Kidney (tissue), 13 donors: ENCODE measurements at regions not wholly inside any gene's neighbourhood (a gene's known extent, or its start where the extent isn't known, plus 50 kb on each side); places are given as distances from the start of the nearest gene placed in this dataset.

Source experiments
- DNase-seq, 5 donors: peaks; one replicate each; pipeline ENCODE4 v3.0.0-alpha.2; 2013 to 2020
- FAIRE-seq: peaks from 2 replicates; lab custom pipeline; 2012; peaks lifted over from hg19 to GRCh38; lab: Jason Lieb, UNC
- H3K27ac ChIP-seq, 2 donors: one replicate each; pipeline ENCODE4 v1.7.0; 2013; ENCODE audit warnings: low read depth in 2 of 2, low read length in 2 of 2, inconsistent platforms in 1 of 2
- H3K27me3 ChIP-seq: one replicate; pipeline ENCODE4 v1.7.1; 2013; ENCODE audit warnings: low read length, inconsistent platforms; ENCODE audit not compliant: control insufficient read depth, insufficient read depth
- H3K36me3 ChIP-seq, 3 donors: one replicate each; pipeline versions ENCODE4 v1.7.0 to v1.7.1; 2013; ENCODE audit warnings: low read length in 3 of 3, control low read depth in 1 of 3, inconsistent platforms in 1 of 3; ENCODE audit not compliant: insufficient read depth in 3 of 3, control insufficient read depth in 2 of 3
- H3K4me1 ChIP-seq, 3 donors: one replicate each; pipeline versions ENCODE4 v1.7.0 to v1.7.1; 2013; ENCODE audit warnings: low read length in 3 of 3, inconsistent platforms in 1 of 3, low read depth in 1 of 3; ENCODE audit not compliant: control insufficient read depth in 2 of 3, insufficient read depth in 2 of 3
- H3K4me3 ChIP-seq, 3 donors: one replicate each; pipeline versions ENCODE4 v1.7.0 to v1.8.1; 2013; ENCODE audit warnings: low read length in 3 of 3, control low read depth in 1 of 3, inconsistent platforms in 1 of 3
- H3K9ac ChIP-seq, 3 donors: one replicate each; pipeline versions ENCODE4 v1.7.0 to v1.7.1; 2013; ENCODE audit warnings: low read length in 3 of 3, control low read depth in 1 of 3, inconsistent platforms in 1 of 3
- H3K9me3 ChIP-seq, 3 donors: one replicate each; pipeline versions ENCODE4 v1.7.0 to v1.7.1; 2013; ENCODE audit warnings: low read length in 3 of 3, control low read depth in 1 of 3, inconsistent platforms in 1 of 3; ENCODE audit not compliant: control insufficient read depth in 2 of 3, insufficient read depth in 1 of 3
- intact Hi-C: fragments of 100-400 bp; cut with DNase I; formaldehyde crosslinking; loops from one replicate; pipeline ENCODE4 v1.11.1; 2022
- TF ChIP-seq, protein P1 (sequence below): IDR thresholded peaks from 3 replicates; pipeline ENCODE4 v1.5.1; 2012; ENCODE audit warnings: mild to moderate bottlenecking, moderate library complexity, borderline replicate concordance; ENCODE audit not compliant: insufficient read depth; ENCODE audit errors: extremely low read depth
- donor health status: control.
- donor health status: control.
- donor health status: control.
- donor health status: control.
- donor health status: control.
- donor health status: DM: yes; HTN: yes; CAD: no.
- donor health status: Normal renal cell carcinoma (clear cell type).

DNA sequence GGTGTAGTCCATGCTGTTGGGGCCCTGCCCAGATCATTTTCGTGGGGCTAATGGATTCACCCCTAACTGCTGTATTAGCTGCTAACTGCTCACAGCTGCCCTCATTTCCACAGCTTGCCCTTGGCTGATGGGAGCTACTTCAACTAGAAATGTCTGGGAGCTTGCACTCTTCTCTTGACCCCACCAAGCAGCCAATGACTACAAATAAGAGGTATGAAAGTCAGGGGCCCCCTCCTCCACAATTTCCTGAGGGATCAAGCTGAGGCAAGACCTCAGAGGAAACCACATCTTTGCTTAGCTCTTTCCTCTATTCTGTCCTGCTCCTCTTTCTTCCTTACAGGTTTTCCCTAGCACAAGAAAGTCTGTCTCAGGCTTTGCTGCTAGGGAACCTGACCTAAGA lies 397.5 kb downstream of the MLLT3 start:
- Histone ChIP-seq H3K27ac (no peak overlapping the region), H3K36me3 (no peaks in the 10 kb centered on the region), H3K9me3 (no peaks in the 10 kb centered on the region), H3K4me1 (no peaks in the 10 kb centered on the region), H3K27me3 (no peaks in the 10 kb centered on the region), H3K4me3 (no peak overlapping the region), H3K9ac (no peak overlapping the region)
- TF ChIP-seq, protein P1, sequence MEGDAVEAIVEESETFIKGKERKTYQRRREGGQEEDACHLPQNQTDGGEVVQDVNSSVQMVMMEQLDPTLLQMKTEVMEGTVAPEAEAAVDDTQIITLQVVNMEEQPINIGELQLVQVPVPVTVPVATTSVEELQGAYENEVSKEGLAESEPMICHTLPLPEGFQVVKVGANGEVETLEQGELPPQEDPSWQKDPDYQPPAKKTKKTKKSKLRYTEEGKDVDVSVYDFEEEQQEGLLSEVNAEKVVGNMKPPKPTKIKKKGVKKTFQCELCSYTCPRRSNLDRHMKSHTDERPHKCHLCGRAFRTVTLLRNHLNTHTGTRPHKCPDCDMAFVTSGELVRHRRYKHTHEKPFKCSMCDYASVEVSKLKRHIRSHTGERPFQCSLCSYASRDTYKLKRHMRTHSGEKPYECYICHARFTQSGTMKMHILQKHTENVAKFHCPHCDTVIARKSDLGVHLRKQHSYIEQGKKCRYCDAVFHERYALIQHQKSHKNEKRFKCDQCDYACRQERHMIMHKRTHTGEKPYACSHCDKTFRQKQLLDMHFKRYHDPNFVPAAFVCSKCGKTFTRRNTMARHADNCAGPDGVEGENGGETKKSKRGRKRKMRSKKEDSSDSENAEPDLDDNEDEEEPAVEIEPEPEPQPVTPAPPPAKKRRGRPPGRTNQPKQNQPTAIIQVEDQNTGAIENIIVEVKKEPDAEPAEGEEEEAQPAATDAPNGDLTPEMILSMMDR, result no peak
- no peak for FAIRE-seq
- intact Hi-C loops, result no loop called here
- no peak for DNase-seq

DNA sequence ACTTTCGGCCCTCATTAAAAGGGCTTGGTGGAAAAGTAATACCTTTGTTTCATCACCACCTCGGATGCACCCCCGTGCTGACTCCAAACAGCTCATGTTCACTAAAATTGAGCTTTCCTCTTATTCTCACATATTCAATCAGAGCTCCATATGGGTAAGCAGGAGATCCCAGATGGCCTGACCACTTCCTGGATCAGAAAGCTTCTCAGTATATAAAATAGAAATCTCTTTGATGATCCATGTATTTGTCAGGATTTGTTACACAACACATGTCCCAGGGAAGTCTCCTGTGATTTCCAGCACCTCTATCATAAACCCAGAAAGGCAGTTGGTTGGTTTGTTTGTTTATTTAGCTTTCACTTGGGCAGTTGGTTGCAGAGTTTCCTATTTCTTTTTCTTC lies 402.0 kb downstream of the MLLT3 start:
- FAIRE-seq (no peak), DNase-seq (no peak)
- Histone ChIP-seq H3K4me1 (no peaks in the 10 kb centered on the region), H3K27me3 (no peaks in the 10 kb centered on the region), H3K36me3 (no peaks in the 10 kb centered on the region), H3K27ac (no peak overlapping the region), H3K4me3 (no peak overlapping the region), H3K9me3 (no peaks in the 10 kb centered on the region), H3K9ac (no peak overlapping the region)
- TF ChIP-seq, protein P1, result no peak
- intact Hi-C loops, result no loop called here

DNA sequence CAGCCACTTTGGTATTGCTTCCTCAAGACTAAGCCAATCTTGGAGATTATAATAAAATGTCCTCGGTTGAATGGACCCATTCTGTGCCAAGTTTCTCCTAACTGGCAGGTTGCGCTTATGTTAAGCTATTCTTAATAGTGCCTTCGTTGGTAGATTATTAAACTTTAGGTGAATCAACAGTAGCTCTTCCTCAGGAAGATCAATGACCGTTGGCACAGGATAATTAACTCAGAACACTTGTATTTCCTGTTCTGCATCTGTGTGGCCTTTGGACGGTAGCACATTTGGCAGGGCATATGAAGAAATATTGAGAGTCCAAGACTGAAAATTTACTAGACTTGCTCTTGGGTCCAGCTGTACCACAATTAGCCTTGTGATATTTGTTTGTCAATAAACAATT lies 402.9 kb downstream of the MLLT3 start:
- no peak overlapping the region for H3K4me3 ChIP-seq
- H3K27me3 ChIP-seq, result no peaks in the 10 kb centered on the region
- DNase-seq (no peak), FAIRE-seq (no peak)
- no peaks in the 10 kb centered on the region for H3K36me3 ChIP-seq
- TF ChIP-seq, protein P1, result no peak
- H3K9me3 ChIP-seq, result no peaks in the 10 kb centered on the region
- H3K4me1 ChIP-seq, result no peaks in the 10 kb centered on the region
- H3K27ac ChIP-seq, result no peak overlapping the region
- no peak overlapping the region for H3K9ac ChIP-seq
- intact Hi-C loops, result no loop called here

DNA sequence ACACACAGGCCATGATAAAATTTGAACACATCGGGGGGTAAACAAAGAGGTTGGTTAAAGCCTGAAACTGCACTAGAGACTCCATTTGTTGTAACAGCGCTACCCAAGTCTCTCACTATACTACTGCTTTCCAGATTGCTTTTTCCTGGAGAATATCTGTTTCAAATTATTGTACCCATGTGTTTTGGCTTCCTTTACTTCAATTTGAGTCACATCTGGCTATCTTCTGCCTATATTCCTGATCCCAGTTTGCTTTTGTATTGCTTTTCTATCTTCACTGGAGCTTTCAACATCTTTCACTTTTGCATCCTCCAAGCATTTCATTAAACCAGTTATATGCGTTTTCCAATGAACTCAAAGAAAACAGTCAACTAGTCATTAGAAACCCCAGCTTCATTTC lies 404.7 kb downstream of the MLLT3 start:
- Histone ChIP-seq H3K9ac (no peak overlapping the region), H3K4me1 (no peaks in the 10 kb centered on the region), H3K27ac (no peak overlapping the region), H3K27me3 (no peaks in the 10 kb centered on the region), H3K9me3 (no peaks in the 10 kb centered on the region), H3K4me3 (no peak overlapping the region), H3K36me3 (no peaks in the 10 kb centered on the region)
- FAIRE-seq (no peak), DNase-seq (no peak)
- TF ChIP-seq, protein P1, result no peak
- intact Hi-C loops, result no loop called here
